ENCODE measurements at regions not wholly inside any gene's neighbourhood (a gene's known extent, or its start where the extent isn't known, plus 50 kb on each side); places are given as distances from the start of the nearest gene placed in this dataset.

DNA sequence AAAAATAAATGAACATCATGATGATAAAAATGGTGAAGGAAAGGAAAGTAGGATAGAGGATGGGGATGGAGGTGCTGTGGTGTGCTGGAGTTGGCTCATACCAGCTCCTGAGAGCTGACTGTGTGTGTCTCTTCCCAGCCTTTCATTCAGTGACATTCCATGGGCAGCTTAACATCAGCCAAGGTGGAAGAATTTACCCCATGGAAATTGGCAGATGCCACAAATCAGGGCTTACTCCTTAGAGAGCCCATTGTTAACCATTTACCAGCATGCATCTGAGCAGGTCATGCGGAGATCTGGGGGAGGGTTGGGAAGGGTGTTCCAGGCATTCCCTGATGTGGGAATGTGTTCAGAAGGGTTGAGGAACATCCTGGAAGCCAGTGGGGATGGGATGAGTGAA, 164.7 kb upstream of the MYL2 start:
- TF ChIP-seq, protein P1, sequence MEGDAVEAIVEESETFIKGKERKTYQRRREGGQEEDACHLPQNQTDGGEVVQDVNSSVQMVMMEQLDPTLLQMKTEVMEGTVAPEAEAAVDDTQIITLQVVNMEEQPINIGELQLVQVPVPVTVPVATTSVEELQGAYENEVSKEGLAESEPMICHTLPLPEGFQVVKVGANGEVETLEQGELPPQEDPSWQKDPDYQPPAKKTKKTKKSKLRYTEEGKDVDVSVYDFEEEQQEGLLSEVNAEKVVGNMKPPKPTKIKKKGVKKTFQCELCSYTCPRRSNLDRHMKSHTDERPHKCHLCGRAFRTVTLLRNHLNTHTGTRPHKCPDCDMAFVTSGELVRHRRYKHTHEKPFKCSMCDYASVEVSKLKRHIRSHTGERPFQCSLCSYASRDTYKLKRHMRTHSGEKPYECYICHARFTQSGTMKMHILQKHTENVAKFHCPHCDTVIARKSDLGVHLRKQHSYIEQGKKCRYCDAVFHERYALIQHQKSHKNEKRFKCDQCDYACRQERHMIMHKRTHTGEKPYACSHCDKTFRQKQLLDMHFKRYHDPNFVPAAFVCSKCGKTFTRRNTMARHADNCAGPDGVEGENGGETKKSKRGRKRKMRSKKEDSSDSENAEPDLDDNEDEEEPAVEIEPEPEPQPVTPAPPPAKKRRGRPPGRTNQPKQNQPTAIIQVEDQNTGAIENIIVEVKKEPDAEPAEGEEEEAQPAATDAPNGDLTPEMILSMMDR (IDR thresholded peaks at IDR 0.05; ENCODE audit: low read depth, low read length, missing control alignments), result no peak
- DNase-seq (ENCODE audit: low read depth), result no peak
- in situ Hi-C loops (cut with HindIII; ENCODE audit: low sequenced_read_pairs), result no loop called here
- H3K4me3 ChIP-seq (ENCODE audit: low read depth, low read length), result no peak overlapping the region

DNA sequence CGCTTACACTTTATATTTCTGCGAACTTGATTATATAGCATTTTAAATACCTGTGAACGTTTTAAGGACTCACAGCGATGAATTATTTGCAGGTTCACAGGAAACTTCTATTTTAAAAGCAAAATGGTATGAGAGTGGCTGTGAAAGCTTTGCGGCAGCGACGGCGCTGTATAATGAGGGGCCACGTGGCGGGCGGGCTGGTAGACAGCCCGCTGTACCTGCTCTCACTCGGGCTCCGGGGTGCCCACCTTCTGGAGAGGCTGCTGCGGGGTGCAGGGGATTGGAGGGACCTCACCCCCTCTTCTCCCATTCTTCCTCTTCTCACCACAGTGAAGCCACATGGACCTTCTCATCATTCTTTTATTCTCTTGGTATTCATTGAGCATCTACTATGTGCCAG, 164.2 kb upstream of the MYL2 start:
- in situ Hi-C loops (cut with HindIII; ENCODE audit: low sequenced_read_pairs), result no loop called here
- DNase-seq (ENCODE audit: low read depth), result no peak
- TF ChIP-seq, protein P1 (IDR thresholded peaks at IDR 0.05; ENCODE audit: low read depth, low read length, missing control alignments), result no peak
- H3K4me3 ChIP-seq (ENCODE audit: low read depth, low read length), result no peak overlapping the region

DNA sequence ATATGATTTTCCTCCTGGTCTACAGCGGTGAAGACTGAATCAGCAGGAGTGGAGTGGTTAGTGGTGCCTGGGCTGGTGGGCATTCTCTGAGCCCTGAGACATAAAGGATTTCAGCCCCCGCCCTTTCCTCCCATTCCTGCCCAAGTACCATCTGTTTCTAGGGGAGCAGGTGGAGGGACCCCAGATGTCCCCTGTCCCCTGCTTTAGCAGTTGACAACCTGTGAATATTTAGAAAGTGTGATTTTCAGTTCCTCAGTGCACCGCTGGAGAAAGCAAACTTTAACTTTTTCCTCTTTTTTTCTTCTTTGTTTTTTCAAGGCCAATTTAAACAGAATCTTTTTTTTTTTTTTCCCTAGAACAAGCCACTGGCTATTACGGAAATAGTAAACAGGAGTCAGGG, 163.8 kb upstream of the MYL2 start:
- in situ Hi-C loops (cut with HindIII; ENCODE audit: low sequenced_read_pairs), result no loop called here
- TF ChIP-seq, protein P1 (IDR thresholded peaks at IDR 0.05; ENCODE audit: low read depth, low read length, missing control alignments), result no peak
- no peak for DNase-seq (ENCODE audit: low read depth)
- H3K4me3 ChIP-seq (ENCODE audit: low read depth, low read length), result no peak overlapping the region

DNA sequence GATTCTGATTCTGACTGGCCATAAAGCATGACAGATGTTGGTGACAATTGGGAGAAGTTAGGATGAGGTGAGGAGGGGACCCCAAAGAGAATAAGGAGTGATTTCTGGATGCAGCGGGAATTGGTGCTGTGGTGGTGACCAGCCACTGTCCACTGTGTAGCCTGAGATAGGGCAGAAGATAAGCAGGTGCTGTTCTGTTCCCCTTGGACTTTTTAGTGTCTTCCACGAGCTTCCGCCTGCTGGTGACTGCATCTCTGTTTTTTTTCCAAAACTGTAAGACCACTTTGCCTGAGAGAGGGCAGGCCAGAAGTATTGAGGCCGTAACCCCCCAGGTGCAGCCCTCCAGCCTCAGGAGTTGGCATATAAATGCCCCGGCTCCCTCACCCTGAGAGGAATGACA, 161.2 kb upstream of the MYL2 start:
- TF ChIP-seq, protein P1 (IDR thresholded peaks at IDR 0.05; ENCODE audit: low read depth, low read length, missing control alignments), result no peak
- no peak for DNase-seq (ENCODE audit: low read depth)
- in situ Hi-C loops (cut with HindIII; ENCODE audit: low sequenced_read_pairs), result no loop called here

DNA sequence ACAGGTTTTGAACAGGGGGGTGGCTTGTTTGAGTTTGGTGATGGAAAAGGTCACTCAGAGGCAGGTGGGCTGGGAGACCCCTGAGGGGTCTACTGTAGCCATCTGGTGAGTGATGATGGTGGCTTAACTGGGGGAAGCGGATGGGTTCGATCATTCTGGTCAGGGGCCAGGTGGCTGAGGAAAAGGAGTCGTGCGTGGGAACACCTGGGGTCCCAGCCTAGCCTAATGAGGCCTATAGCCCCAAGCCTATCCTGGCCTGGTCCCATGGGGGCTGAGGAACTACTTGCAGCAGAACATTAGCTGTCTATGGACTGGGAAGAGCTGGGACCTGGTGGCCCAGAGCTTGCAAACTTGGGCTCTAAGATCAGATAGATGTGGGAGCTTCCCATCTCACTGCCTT, 158.4 kb upstream of the MYL2 start:
- no peak overlapping the region for H3K4me3 ChIP-seq (ENCODE audit: low read depth, low read length)
- in situ Hi-C loops (cut with HindIII; ENCODE audit: low sequenced_read_pairs), result no loop called here
- no peak for DNase-seq (ENCODE audit: low read depth)
- TF ChIP-seq, protein P1 (IDR thresholded peaks at IDR 0.05; ENCODE audit: low read depth, low read length, missing control alignments), result no peak

More for the DNA sequence above, 161.2 kb upstream of the MYL2 start:
- H3K4me3 ChIP-seq (ENCODE audit: low read depth, low read length), result no peak overlapping the region

DNA sequence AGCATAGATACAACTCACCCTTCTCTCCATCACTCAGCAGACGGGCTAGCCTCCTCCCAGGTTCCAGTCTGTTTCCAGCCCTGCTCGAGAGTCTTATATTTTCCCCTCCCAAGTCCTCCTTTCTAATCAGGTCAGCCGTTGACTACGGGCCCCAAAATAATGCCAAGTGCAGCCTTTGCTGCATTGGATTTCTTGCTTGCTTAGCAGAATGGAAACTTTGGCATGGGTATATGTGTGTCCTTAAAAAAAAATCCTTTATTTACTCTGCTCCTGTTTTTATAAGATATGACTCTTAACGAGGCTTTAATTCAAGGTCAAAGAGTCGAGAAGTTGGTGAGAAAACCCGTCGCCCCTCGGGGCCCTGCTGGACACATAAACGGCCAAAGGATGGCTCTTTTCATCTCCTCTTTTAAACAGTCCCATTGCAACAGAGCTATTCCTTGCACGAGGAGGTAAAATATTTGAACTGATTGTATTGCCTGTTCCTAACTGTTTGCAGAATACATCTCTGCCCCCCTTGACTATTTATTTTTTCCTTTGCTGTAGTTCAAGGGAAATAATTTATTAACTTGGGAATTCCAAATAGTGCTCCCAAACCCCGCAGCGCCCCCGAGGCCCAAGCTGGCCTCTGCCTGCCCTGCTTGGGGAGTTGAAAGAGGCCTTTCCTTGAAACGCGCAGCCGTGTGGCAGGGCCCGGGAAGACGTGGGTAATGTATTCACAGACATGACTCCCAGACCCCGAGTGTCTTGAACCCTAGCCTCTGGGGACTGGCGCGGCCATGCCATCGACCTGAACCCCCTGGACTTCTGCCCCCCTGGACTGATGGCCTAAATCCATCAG, 156.5 kb upstream of the MYL2 start:
- DNase-seq (ENCODE audit: low read depth), result no peak
- H3K4me3 ChIP-seq (ENCODE audit: low read depth, low read length), result no peak overlapping the region
- in situ Hi-C loops (cut with HindIII; ENCODE audit: low sequenced_read_pairs), result no loop called here
- TF ChIP-seq, protein P1 (IDR thresholded peaks at IDR 0.05; ENCODE audit: low read depth, low read length, missing control alignments), result no peak

Measured in astrocyte of the cerebellum (primary cell).